AG09309 (cell line): ENCODE measurements at regions not wholly inside any gene's neighbourhood (a gene's known extent, or its start where the extent isn't known, plus 50 kb on each side); places are given as distances from the start of the nearest gene placed in this dataset.
"Not testable (repeated sequence)": the region's sequence is repeated elsewhere in the genome, so short reads cannot be mapped to it uniquely, and the experiment has no call there.

Experiments
- DNase-seq: peaks from one replicate; pipeline ENCODE4 v3.0.0-alpha.2; 2010; ENCODE audit warnings: low read depth
- H3K4me3 ChIP-seq: 2 replicates; pipeline ENCODE4 v1.5.1; 2011; ENCODE audit warnings: mild to moderate bottlenecking, low read depth, low read length, moderate library complexity; ENCODE audit not compliant: control insufficient read depth
- CTCF ChIP-seq: IDR thresholded peaks from 2 replicates; pipeline ENCODE4 v1.5.1; 2011; ENCODE audit warnings: mild to moderate bottlenecking, low read depth, low read length, inconsistent platforms; ENCODE audit not compliant: insufficient read depth, control insufficient read depth; ENCODE audit errors: missing control alignments

DNA sequence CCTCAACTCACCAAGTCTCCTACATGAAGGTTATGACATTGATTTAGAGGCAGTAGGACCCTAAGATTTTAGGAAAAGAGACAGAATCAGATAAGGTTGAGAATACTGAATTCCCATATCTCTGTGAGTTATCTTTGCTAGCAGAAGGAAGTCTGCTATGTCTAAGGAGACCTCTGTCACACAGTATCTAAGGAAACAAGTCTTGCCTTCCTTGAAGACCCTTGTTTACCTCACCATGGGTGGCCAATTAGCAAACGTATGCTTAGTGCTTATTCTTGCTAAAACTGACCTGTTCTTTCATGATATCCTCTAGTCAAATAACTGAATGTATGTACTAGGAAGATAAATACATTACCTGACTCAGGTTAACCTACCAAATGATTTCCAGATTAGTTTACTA is 855.4 kb upstream of the SLITRK1 start:
- DNase-seq, result no peak
- TF ChIP-seq CTCF, result no peak
- H3K4me3 ChIP-seq, result no peak overlapping the region

DNA sequence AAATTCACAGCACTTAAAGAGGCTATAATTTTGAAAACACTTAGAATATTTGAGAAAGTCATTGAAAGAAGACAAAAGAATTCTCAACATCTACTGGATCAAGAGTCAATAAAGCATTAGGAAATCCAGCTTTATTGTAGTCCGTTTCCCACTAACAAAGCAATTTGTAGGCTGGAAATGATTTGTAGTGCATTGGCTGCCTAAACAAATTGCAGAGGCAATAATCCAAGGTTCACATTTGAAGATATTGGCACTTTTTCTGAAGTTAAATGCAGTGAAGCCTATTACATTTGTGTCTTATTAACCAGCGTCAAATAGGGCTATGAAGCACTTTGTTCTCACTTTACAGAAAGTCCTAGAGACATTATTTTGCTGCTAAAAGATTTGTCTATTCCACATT is 848.1 kb upstream of the SLITRK1 start:
- H3K4me3 ChIP-seq, result no peak overlapping the region
- DNase-seq, result no peak
- TF ChIP-seq CTCF, result no peak

DNA sequence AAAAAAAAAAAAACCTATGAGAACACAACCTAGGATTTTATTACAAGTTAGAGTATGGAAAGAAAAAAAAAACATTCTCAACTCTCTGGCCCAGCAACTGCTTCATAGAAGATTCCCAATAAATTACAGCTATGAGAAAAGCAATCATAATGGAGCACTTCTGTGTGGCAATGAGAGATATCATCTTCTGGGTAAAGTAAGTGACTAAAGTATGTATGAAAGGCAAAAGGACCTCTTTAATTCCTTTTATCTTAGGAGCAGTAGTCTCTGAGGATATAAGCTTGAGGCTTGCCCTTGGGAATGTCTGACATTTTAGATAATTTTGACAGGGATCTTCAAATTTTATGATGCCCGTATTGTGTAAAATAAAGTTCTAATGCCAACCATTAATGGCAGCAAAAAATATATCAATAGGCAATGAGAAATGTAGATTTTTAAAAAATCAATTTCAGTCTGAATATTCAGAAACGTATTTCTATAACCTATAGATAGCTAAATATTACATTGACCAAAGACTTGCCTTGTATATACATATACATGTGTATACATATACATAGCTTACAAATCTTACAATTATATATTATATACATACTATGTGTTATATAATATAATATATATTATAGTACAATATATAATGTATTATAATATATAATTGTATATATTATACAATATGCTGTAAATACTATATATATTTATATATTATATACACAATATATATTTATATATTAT is 823.9 kb upstream of the SLITRK1 start:
- H3K4me3 ChIP-seq, result no peak overlapping the region
- no peak for DNase-seq
- no peak for TF ChIP-seq CTCF

- no peak for TF ChIP-seq CTCF
- H3K4me3 ChIP-seq, result no peak overlapping the region
- DNase-seq, result no peak
Measured at GRCh38 chr13:84702174-84702573, 819.9 kb upstream of the SLITRK1 start.

GRCh38 chr13:84697591-84697990 is 815.3 kb upstream of the SLITRK1 start:
- not testable (repeated sequence) for DNase-seq, H3K4me3 ChIP-seq

- DNase-seq, result no peak
- TF ChIP-seq CTCF, result no peak
- no peak overlapping the region for H3K4me3 ChIP-seq
Measured at GRCh38 chr13:84686973-84687372, 804.7 kb upstream of the SLITRK1 start.

DNA sequence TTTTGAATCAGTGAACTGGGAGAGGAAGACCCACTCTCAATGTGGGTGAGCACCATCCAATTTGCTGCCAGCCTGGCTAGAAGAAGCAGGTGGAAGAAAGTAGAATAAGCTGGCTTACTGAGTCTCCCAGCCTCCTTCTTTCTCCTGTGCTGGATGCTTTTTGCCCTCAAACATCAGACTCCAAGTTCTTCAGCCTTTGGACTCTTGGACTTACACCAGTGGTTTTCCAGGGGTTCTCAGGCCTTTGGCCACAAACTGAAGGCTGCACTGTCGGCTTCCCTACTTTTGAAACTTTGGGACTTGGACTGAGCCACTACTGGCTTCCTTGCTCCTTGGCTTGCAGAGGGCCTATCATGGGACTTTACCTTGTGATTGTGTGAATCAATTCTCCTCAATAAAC is 804.2 kb upstream of the SLITRK1 start:
- no peak for TF ChIP-seq CTCF
- no peak for DNase-seq
- H3K4me3 ChIP-seq, result no peak overlapping the region
